Muscle of leg (tissue), 3 donors: ENCODE measurements at regions not wholly inside any gene's neighbourhood (a gene's known extent, or its start where the extent isn't known, plus 50 kb on each side); places are given as distances from the start of the nearest gene placed in this dataset.

Experiments
- DNase-seq: peaks from one replicate; pipeline ENCODE4 v3.0.0; 2013
- H3K27ac ChIP-seq: one replicate; pipeline ENCODE4 v1.5.1; 2013; ENCODE audit warnings: mild to moderate bottlenecking, low read length, control low read depth
- H3K27me3 ChIP-seq: one replicate; pipeline ENCODE4 v1.6.1; 2013; ENCODE audit warnings: low read length; ENCODE audit not compliant: control insufficient read depth, insufficient read depth
- H3K36me3 ChIP-seq: one replicate; pipeline ENCODE4 v1.6.1; 2013; ENCODE audit warnings: low read length; ENCODE audit not compliant: control insufficient read depth, insufficient read depth
- H3K4me1 ChIP-seq: one replicate; pipeline ENCODE4 v1.6.1; 2013; ENCODE audit warnings: low read length; ENCODE audit not compliant: control insufficient read depth, insufficient read depth
- H3K4me3 ChIP-seq: one replicate; pipeline ENCODE4 v1.5.1; 2013; ENCODE audit warnings: low read length, control low read depth
- H3K9me3 ChIP-seq: replicated peaks from 2 replicates; pipeline ENCODE4 v1.6.1; 2013; ENCODE audit warnings: low read depth, low read length; ENCODE audit not compliant: control insufficient read depth
- WGBS: methylation state at CpG from one replicate; pipeline ENCODE4 v1.1.5; 2013; ENCODE audit warnings: missing lambda C conversion rate; ENCODE audit not compliant: insufficient coverage; 5-methylcytosine and 5-hydroxymethylcytosine counted together

DNA sequence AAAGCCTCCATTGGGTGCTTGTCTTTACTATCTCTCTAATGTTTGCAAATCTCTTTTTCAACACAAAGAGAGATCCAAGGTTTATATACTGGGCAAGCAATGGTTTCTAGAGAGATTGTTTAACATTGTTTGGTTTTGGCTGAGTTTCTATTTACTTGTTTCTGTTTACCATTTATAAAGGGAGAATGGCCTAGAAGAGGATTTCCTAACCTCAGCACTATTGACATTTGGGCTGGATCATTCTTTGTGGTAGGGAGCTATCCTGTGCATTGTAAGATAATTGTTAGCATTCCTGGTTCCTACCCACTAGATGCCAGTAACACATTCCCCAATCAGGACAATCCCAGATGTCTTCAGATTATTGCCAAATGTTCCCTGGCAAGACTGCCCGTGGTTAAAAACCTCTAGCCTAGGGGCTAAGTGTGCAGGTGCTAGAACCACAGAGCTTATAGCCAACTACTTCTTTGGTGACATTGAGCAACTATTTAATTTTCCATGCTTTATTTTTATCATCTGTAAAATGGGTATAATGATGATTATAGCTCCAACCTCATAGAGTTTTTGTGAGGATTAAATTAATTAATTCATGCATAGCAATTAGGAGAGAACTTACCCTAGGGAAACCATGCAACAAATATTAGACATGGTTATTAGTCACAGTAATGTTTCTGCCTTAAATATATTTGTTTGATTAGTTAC is 413.9 kb upstream of the MAF start:
- Histone ChIP-seq H3K36me3 (no peaks in the 10 kb centered on the region), H3K4me1 (no peaks in the 10 kb centered on the region), H3K4me3 (no peak overlapping the region), H3K27ac (no peak overlapping the region), H3K9me3 (no peaks in the 10 kb centered on the region), H3K27me3 (no peaks in the 10 kb centered on the region)
- WGBS: 83% methylated on average over 1 of the region's 1 CpG
- DNase-seq: no peak

DNA sequence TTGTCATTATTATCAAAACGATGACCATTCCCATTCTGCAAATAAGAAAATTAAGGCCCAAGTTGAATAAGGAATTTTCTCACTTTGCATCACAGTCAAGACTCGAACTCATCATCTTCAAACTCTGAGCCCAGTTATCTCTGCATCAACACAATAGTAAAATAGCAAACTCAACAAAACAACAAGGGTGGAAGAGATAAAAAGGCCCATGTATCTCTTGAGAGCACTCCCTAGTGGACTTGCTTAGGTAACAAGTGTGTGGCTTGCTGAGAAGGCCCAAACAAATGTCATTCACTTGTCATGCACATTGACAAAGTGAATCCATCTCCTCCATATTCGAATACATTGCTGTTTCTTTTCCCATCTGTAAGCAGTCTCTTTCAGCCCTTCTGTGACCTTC is 412.0 kb upstream of the MAF start:
- no peak overlapping the region for H3K4me3 ChIP-seq
- H3K9me3 ChIP-seq: no peaks in the 10 kb centered on the region
- no peaks in the 10 kb centered on the region for H3K27me3 ChIP-seq
- no peak overlapping the region for H3K27ac ChIP-seq
- no peak for DNase-seq
- 86% methylated on average over 2 of the region's 3 CpGs for WGBS
- no peaks in the 10 kb centered on the region for H3K36me3 ChIP-seq
- H3K4me1 ChIP-seq: no peaks in the 10 kb centered on the region

DNA sequence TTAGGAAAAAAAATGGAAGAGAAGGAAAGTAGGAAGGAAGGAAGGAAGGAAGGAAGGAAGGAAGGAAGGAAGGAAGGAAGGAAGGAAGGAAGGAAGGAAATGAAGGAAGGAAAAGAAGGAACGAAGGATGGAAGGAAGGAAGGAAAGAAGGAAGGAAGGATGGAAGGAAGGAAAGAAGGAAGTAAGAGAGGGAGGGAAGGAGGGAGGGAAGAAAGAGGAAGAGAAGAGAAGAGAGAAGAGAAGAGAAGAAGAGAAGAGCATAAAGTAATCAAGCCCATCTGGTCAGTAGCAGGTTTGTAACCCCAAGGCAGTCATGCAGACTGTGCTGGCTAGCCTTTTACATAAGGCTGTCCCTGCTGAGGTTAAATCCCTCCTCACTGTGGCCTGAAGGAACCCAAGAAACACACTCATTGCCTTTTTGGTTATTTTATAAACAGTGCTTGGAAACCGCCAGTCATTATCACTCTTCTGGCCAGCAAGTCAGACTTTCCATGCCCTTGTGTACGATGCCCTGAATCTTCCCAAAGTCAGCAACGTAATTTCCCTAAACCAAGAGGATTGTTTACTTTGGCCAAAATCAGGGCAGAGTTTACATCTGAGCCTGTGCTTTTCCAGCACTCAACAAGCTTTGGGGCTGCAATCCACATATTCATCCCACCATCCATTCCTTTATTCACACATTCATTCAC is 409.6 kb upstream of the MAF start:
- Histone ChIP-seq H3K4me3 (no peak overlapping the region), H3K4me1 (peaks cover 7% of the 10 kb centered on the region), H3K27me3 (no peaks in the 10 kb centered on the region), H3K36me3 (no peaks in the 10 kb centered on the region), H3K27ac (no peak overlapping the region), H3K9me3 (no peaks in the 10 kb centered on the region)
- DNase-seq: no peak
- WGBS: 74% methylated on average over 4 of the region's 4 CpGs

DNA sequence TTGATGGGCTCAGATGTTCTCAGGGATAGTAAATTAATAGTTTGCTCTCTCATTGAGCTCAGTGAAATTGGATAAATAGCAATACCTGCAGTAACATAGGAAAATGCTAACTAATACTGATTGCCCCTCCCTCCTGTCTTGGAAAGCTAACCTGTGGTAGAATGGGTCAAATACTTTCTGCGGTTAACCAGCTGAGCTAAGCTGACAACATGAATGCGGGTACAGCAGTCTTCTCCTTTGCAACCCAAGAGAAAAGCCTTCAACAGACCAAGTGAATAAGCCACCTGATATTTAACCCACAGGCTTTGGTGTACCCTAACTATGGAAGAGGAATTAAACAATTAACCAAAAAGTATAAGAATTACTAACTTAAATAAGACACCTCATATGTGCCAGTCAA is 408.3 kb upstream of the MAF start:
- H3K4me3 ChIP-seq: no peak overlapping the region
- no peaks in the 10 kb centered on the region for H3K36me3 ChIP-seq
- WGBS: no CpG with 5 or more reads among the region's 2 CpGs
- H3K27ac ChIP-seq: no peak overlapping the region
- H3K27me3 ChIP-seq: peaks cover 2% of the 10 kb centered on the region
- H3K4me1 ChIP-seq: peaks cover 7% of the 10 kb centered on the region
- no peak for DNase-seq
- H3K9me3 ChIP-seq: peaks cover 5% of the 10 kb centered on the region

DNA sequence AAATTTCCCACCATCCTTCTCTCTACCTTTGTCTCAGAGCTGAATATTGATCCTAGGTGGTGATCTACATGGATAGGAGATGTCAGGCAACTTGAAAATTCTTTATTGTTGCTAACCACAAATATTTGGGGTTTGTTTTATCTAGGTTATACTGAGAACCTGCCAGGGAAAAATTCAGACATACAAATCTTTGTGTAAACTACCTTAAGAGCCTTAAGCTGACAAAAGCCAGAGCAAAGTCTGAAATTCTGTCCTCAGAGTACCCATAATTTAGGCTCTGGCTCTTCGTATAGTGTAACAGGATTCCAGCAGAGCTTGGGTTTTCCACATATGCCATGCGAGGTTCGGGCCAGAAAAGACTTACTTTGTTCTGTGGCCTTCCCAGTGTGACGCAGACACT is 406.7 kb upstream of the MAF start:
- H3K9me3 ChIP-seq: peaks cover 6% of the 10 kb centered on the region
- WGBS: no CpG with 5 or more reads among the region's 4 CpGs
- no peak for DNase-seq
- H3K4me3 ChIP-seq: no peak overlapping the region
- no peak overlapping the region for H3K27ac ChIP-seq
- no peaks in the 10 kb centered on the region for H3K36me3 ChIP-seq
- H3K4me1 ChIP-seq: peaks cover 7% of the 10 kb centered on the region
- peaks cover 2% of the 10 kb centered on the region for H3K27me3 ChIP-seq

DNA sequence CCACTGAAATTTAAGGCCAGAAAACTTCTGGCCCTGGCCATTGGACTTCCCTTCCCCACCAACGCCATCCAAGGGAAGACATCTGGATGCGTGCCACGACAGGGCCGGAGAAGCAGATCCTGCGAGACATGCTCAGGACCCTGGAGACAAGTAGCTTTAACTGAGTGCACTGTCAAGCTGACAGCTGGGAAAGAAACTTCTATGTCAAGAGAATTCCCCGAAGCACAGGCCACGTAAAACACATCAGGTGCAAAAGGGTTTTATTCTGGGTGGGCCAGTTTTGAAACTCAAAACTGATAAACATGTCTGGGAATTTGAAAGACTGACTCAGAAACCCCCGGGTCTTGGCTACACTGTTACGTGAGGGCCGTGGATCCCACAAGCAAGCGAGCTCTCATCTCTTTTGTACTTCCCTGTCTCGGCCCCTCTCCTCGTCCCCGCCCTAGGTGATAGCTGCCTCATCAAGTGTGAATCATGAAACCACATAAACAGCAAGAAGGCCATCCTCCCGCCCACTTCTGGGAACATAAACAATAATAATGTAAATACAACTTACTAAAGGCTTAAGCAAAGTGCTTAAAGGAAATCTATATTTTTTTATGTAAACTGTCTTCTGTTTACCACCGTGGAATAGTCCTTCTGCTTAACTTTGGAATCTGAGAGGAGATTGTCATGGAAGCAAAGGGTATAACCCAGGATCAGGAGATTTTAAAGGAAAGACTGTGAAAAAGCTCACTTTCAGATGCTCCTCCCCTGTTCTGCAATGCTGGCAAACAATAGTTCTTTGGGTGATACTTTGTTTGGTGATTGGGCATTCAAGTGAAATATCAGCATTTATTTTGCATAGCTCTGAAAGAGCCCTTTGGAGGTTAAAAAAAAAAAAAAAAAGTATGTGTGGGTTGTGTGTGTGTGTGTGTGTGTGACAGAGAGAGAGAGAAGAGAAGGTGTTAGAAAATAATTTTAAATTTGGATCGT is 406.0 kb upstream of the MAF start:
- peaks cover 2% of the 10 kb centered on the region for H3K27me3 ChIP-seq
- H3K4me3 ChIP-seq: no peak overlapping the region
- WGBS: 15% methylated on average over 9 of the region's 17 CpGs
- peak; percentile 89 for DNase-seq
- H3K4me1 ChIP-seq: peaks cover 9% of the 10 kb centered on the region
- H3K36me3 ChIP-seq: no peaks in the 10 kb centered on the region
- H3K9me3 ChIP-seq: peaks cover 6% of the 10 kb centered on the region
- peak overlapping the region; percentile 59 for H3K27ac ChIP-seq

DNA sequence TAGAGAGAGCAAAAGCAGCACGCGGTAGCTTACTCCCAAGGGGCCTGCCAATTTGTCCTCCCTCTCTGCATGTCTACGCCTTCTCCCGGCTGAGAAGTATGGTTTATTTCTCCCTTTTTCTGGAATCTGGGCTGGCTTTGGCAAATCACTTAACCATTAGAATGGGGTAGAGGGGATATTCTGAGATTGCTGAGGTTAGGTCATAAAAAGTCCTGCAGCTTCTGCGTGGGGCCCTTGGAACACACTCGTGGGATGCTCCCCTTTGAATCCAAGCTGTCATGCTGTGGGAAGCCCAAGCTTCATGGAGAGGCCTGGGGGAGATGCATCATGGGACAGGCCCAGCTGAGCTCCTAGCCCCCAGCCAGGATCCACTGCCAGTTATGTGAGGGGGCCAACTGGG is 403.6 kb upstream of the MAF start:
- Histone ChIP-seq H3K27ac (no peak overlapping the region), H3K36me3 (no peaks in the 10 kb centered on the region), H3K9me3 (peaks cover 6% of the 10 kb centered on the region), H3K4me1 (peaks cover 9% of the 10 kb centered on the region), H3K4me3 (no peak overlapping the region), H3K27me3 (peaks cover 2% of the 10 kb centered on the region)
- WGBS: 92% methylated on average over 2 of the region's 6 CpGs
- DNase-seq: no peak

DNA sequence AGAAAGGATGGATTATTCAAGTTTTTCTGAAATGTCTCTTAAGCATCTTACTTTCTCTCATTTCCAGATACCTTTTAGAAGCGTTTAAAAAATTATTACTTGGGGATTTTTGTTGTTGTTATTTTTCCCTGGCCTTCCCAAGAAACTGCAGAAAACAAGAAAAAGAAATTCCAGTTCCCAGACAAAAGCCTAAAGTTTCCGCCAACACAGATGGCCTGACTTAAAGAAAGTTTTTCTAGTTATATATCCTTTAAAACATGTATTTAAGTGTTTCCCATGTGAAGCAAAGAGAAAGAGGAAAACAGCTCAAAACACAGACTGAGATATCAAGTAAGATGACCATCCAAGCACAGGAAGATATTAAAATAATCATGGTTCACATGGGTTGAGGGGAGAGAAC is 401.7 kb upstream of the MAF start:
- no CpG with 5 or more reads among the region's 2 CpGs for WGBS
- Histone ChIP-seq H3K9me3 (peaks cover 6% of the 10 kb centered on the region), H3K36me3 (no peaks in the 10 kb centered on the region), H3K27ac (peak overlapping the region; percentile 76), H3K4me3 (no peak overlapping the region), H3K4me1 (peaks cover 9% of the 10 kb centered on the region), H3K27me3 (peaks cover 2% of the 10 kb centered on the region)
- peak; percentile 90 for DNase-seq

DNA sequence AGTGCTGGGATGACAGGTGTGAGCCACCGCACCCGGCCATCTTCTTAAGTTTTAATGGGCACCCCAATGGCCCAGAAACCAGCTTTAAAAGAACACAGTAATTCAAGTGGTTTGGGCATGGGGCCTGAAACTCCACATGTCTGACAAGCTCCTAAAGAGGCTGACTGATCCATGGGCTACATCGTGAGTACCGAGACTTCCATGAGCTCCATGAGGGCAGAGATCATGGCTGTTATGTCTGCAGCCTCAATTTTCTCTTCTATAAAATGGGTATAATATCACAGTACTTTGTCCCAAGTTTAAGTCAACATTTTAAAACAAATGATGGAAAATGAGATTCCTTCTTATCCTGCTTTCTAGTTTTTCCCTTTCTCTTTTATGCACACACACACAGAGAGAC is 397.6 kb upstream of the MAF start:
- Histone ChIP-seq H3K36me3 (no peaks in the 10 kb centered on the region), H3K4me1 (peaks cover 2% of the 10 kb centered on the region), H3K9me3 (no peaks in the 10 kb centered on the region), H3K27me3 (no peaks in the 10 kb centered on the region), H3K27ac (no peak overlapping the region), H3K4me3 (no peak overlapping the region)
- DNase-seq: no peak
- 81% methylated on average over 2 of the region's 4 CpGs for WGBS

DNA sequence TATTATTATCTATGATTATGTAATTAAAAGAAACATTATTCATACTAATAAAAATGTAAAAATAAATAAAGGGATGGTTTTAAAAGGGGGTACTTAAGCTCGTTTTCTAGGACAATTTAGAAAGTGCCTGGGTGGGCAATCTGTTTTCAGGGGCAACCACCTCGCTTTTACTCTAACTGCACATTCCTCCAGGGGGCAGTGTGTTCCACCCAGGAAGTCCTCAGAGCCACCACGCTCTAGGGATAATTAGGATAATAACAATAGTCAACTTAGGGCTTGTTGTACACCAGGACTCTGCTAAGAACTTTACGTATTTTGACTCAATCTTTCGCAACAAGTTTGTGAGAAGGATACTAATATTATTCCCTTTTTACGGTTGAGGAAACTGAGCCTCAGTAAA is 396.7 kb upstream of the MAF start:
- H3K4me3 ChIP-seq: no peak overlapping the region
- 94% methylated on average over 3 of the region's 6 CpGs for WGBS
- H3K27me3 ChIP-seq: no peaks in the 10 kb centered on the region
- H3K27ac ChIP-seq: no peak overlapping the region
- no peak for DNase-seq
- H3K36me3 ChIP-seq: no peaks in the 10 kb centered on the region
- H3K4me1 ChIP-seq: peaks cover 2% of the 10 kb centered on the region
- no peaks in the 10 kb centered on the region for H3K9me3 ChIP-seq
